ENCODE measurements at regions not wholly inside any gene's neighbourhood (a gene's known extent, or its start where the extent isn't known, plus 50 kb on each side); places are given as distances from the start of the nearest gene placed in this dataset.

- TF ChIP-seq TCF7L2 (IDR thresholded peaks at IDR 0.05; ENCODE audit: low read depth, low read length) = no peak
- no peak for TF ChIP-seq POLR2AphosphoS5 (IDR thresholded peaks at IDR 0.05; ENCODE audit: low read depth, low read length)
- TF ChIP-seq, protein P1, sequence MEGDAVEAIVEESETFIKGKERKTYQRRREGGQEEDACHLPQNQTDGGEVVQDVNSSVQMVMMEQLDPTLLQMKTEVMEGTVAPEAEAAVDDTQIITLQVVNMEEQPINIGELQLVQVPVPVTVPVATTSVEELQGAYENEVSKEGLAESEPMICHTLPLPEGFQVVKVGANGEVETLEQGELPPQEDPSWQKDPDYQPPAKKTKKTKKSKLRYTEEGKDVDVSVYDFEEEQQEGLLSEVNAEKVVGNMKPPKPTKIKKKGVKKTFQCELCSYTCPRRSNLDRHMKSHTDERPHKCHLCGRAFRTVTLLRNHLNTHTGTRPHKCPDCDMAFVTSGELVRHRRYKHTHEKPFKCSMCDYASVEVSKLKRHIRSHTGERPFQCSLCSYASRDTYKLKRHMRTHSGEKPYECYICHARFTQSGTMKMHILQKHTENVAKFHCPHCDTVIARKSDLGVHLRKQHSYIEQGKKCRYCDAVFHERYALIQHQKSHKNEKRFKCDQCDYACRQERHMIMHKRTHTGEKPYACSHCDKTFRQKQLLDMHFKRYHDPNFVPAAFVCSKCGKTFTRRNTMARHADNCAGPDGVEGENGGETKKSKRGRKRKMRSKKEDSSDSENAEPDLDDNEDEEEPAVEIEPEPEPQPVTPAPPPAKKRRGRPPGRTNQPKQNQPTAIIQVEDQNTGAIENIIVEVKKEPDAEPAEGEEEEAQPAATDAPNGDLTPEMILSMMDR (IDR thresholded peaks at IDR 0.05) = no peak
- TF ChIP-seq REST (IDR thresholded peaks at IDR 0.05; ENCODE audit: insufficient read depth in 1 of 2, low read depth in 2 of 2, low read length in 1 of 2) = no peak
- no peak for TF ChIP-seq SIN3A (IDR thresholded peaks at IDR 0.05; ENCODE audit: borderline replicate concordance, insufficient read depth, low read depth, low read length)
These were observed 202.3 kb upstream of the CIBAR2 start for GRCh38 chr16:85314512-85314971.
